ENCODE measurements at regions not wholly inside any gene's neighbourhood (a gene's known extent, or its start where the extent isn't known, plus 50 kb on each side); places are given as distances from the start of the nearest gene placed in this dataset.

DNA sequence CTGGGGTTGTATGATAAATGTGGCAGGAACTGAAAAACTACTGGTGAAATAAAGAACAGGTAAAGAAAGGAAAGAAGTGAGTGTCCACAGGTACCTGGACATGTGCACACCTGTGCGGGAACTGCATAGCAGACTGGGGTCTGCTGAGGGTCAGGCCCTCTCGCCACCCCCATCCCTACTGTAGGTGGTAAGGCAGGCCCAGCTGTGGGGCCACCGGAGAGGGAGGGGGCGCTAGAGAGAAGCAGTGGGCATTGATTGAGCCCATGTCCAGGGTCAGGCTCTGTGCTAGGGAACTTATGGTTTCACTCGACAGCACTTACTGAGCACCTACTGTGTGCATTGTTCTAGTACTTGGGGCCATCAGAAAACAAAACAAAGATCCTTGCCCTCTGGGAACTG, 400.5 kb downstream of the MATN1 start:
- no peak for DNase-seq (ENCODE audit: low read depth in 4 of 4, low spot score in 1 of 4)

DNA sequence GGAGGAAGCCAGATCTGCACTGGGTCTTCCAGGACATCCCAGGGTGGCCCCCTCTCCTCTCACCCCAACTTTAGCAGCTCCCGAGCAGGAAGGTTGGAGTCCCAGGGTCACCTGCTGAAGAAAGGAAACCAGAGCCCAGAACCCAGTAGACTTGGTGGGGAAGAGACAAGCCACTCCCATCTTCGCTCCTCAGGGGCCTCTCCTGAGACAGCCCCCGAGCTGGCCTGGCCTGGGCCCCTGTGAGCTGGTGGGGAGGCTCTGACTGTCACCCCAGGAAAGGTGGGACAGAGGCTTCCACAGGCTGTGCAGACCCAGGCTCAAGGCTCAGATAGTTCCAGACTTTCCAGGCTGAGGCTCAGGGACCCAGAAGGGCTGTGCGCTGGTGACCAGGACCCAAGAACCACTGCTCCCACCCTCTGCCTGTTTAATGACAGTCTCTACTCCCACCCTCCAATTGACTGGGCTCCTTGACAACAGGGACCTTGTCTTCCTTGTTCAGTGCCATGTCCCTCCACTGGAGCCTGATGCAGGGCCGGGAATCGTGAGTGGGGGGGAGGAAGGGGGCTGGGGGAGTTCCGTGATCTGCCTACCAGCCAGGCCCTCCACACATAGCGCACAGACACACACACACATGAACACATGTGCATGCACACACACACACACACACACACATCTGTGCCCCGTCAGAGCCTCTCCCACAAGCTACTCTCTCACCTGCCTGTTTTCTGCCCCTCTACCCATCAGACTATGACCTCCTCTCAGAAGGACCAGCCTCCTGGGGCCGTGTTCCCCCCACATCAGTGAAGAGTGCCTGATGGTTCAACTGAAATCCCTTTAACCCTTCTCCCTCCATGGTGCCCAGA, 401.2 kb downstream of the MATN1 start:
- no peak for DNase-seq (ENCODE audit: low read depth in 4 of 4, low spot score in 1 of 4)

DNA sequence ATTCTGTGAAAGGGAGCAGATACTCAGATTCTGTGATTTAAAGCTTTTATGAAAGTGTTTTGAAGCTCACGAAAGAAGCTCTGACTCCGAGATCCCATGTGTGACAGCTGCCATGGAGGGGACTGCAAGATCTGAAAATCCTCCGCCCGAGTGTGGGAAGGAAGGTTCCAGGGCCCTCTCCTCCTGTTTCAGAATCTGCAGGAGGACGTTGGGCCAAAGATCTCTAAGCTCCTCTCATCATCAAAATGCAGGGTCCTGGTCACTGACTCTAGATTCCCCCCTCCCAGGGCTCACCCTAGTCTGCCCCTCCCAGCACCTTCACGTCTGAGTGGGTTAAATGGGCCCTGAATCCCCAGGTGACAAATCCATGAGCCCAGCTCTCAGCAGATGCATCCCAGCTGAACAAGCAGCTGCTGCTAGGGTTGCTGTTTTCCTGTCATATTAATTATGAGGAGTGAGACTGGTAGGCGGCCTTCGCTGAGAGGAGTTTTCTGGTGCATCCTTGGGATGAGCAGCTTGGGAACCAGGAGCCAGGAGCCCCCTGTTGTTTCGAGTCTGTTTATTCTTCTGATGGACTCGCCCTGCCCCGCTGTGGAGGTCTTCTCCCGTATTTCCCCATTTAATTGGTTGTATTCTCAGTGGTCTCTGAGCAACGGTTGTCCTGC, 402.0 kb downstream of the MATN1 start:
- DNase-seq (ENCODE audit: low read depth in 4 of 4, low spot score in 1 of 4), result no peak

DNA sequence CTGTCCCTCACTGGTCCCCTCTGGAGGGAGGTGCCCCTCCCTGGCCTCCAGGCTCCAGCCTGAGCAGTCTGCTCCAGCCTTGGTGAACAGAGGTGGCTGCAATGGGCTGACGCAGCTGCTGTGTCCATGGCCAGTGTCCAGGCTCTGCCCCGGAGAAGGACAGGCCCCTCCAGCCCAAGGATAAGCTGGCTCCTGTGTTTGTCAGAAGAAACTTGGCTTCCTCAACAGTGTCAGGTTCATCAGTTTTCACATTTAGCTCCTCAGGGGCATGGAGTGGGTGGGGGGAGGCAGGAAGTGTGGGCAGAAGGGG, 402.8 kb downstream of the MATN1 start:
- DNase-seq (ENCODE audit: low read depth in 4 of 4, low spot score in 1 of 4), result no peak

DNA sequence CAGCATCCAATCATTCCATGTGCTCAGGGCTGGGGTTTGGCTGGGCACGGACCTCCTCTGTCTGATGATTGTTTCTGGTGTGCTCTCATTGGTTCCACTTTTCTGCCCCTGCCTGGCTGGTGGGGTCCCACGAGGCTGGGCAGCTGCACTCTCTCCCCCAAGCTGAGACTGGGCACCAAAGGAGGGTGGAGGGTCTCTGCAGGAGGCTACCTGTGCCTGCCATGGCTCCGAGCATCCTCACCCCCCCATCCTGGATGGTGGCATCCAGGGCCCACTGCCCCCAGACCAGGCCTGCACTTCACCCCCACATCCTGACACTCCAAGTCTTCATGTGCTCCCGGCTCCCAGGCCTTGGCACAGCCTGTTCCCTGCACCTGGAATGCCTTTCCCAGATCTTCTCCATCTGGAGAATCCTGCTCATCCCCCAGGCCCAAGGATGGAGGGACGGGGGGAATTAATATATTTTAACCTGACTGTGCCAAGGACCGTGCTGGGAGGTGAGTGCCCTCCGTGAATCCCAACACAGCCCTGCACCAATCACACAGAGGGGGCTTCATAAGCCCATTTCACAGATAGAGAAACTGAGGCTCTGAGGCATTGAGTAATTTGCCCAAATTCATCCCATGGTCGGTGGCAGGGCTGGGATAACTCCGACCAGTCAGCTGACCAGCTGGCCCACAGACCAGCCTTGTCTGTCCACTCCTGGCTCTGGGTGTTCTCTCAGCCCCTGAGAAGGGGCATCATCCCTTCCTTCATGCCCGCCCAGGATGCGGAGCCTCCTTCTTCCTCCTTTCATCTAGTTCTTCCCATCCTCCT, 403.4 kb downstream of the MATN1 start:
- DNase-seq (ENCODE audit: low read depth in 4 of 4, low spot score in 1 of 4), result no peak

DNA sequence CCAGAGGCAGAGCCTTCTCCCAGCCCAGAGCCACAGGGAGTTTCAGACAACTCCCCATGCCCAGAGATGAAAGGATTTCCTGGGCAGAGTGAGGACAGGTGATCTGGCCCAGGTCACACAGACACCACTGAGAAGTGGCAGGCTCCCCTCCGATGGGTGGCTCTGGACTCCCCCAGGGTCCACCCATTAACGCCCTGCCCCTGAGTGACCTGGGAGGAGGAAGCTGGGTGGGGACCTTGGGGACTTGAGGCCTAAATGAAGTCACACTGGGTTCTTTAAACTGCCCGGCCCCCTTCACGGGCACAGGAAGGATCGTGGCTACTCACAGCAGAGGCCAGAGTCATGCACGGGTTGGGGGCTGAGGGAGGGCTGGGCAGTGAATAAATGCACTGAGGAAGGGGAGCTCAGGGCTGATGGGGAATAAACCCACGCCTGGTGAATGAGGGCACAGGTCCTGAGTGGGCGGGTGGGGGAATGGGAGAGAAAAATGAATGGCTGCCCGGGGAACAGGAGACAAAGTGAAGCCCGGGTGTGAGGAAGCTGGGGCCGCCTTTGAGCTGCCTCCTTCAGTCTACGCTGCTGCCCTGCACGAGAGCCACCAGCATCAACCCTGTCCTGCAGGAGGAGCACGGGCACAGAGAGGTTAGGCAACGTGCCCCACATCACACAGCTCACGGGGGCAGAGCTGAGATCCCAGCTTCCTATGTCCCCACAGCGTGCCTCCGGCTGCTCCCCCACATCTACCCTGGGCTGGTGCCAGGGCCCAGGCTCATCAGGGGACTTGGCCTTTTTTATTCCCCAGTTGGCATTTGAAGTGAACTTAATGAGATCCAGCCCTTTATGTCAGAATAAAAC, 404.3 kb downstream of the MATN1 start:
- DNase-seq (ENCODE audit: low read depth in 4 of 4, low spot score in 1 of 4), result no peak

DNA sequence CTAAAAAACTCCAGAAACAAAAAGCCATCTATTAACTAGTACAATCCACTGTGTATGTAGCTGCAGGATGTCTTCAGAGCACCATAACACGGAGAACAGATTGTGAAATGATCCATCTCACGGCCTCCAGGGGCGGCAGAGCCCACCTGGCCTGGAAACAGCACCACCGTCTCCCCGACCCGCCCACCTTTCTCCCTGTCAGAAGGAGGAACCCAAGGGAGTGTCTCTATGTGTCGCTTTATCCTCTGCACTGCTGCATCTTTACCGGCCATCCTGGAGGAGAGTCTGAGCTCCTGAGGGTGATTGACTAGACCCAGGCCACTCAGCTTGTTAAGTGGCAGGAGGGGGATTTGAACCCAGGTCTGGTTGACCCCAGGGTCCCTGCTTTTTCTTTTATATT, 405.0 kb downstream of the MATN1 start:
- DNase-seq (ENCODE audit: low read depth in 4 of 4, low spot score in 1 of 4), result no peak

DNA sequence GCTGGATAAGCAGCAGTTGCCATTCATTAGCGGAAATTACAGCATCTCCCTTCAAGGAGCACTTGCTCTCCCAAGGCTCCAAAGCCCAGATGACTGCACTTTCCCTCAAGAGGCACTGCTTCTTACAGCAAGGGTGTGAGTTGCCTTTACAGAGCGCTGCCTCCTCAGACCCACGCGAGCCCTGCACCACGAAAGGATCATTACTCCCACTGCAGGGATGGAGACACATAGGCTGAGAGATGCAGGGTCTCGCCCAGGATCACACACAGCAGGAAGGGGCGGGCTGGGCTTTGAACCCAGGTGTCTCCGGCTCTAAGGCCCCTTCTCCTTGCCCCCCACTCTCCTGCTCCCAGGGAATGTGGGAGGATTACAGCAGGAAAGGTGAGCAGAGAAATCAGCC, 405.5 kb downstream of the MATN1 start:
- DNase-seq (ENCODE audit: low read depth in 4 of 4, low spot score in 1 of 4), result no peak

DNA sequence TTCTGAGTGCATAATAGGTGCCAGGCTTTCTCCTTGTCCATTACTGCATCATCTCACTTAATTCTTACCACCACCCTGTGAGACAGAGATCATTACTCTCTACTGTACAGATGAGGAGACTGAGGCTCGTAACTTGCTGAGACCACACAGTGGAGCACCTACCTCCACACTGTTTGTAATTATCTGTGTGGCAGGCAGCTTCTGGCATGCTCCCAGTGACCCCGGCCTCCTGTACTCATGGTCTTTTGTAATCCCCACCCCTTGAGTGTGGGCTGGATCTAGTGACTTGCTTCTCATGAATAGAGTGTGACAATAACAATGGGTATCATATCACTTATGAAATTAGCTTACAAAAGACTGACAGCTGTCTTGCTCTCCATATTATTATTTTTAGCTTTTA, 407.3 kb downstream of the MATN1 start:
- no peak for DNase-seq (ENCODE audit: low read depth in 4 of 4, low spot score in 1 of 4)

DNA sequence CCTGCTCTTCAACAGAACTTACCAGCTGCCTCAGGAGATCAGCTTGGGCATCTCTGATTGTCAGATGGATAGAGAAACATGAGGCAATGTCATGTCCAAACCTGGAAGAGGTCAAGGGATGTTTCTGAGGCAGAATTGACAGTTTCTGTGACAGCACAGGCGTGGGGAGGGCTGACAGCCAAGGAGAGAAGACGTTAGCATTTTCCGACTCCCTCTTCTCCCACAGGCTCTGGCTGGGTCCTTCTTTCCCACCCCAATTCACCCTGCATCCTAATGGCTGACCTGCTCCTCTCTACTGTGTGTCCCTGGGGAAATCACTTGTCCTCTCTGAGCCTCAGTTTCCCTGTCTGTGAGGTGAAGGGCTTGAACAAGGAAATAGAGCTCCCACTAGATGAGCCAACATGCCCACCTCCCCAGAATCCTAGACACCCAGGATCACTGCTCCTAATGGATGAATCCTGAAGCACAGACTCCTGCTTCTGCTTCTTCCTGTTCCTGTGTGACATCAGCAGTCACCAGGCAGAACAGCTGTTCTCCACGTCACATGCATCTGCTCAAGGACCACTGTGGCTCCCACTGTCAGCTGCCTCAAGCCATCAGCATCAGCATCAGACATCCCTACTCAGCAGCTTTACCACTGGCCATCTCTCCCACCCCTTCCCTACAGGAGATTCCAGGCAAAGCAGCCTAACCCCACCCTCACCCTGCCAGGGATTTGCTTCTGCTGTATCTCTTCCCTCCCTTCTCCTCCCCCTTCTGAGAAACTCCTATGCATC, 408.0 kb downstream of the MATN1 start:
- no peak for DNase-seq (ENCODE audit: low read depth in 4 of 4, low spot score in 1 of 4)

DNA sequence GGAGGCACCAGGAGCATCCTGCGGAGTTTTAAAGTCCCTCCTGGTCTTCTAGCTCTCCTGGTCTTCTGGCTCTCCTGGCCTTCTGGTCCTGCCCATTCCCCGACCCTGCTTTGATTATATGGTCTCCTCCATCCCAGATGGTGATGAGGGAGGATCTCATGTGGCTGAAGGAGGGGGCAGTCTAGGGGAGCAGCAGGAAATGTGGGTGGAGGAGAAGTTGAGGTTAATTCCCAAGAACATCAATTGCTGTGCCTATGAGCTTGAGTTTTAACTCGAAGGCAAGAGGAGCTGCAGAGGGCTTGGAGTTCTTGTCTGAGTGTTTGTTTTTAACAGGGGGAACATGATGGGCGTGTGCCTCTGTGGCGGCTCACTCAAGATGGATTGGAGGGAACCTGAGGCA, 408.8 kb downstream of the MATN1 start:
- DNase-seq (ENCODE audit: low read depth in 4 of 4, low spot score in 1 of 4), result no peak

DNA sequence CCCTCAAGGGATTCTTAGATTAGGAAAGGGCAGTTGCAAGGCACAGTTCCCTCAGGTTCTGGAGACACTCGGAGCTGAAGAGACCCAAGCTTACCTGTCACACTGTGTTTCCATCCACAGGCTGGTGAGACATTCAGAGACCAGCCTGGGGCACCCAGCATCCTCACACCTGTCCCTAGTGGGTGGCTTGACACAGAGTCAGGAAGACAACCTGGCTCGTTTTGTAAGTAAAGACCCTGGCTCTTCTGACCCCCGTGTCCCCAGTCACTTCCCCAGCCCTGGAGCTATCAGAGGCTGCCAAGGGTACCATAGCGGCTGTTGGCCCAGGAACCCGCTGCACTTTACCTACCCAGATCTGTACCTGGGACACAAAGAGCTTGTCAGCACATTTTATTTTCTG, 409.8 kb downstream of the MATN1 start:
- DNase-seq (ENCODE audit: low read depth in 4 of 4, low spot score in 1 of 4), result no peak

DNA sequence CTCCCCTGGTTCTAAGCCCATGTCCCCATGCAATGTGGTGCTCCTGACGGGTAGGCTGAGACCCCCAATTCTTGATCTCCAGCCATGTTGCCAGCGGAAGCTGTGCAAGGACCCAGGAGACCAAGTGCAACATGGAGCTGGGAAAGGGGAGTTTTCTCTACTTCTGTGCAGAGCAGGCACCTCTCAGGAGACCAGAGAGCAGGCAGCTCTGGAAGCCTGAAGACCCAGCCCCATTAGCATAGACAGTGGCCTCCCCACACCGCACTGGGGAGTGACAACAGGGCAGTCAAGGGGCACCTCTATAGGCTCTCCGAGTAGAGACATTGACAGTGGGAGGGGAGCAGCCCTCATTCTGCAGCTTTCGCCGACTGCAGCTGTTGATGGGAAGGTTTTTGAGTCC, 410.2 kb downstream of the MATN1 start:
- DNase-seq (ENCODE audit: low read depth in 4 of 4, low spot score in 1 of 4), result no peak

DNA sequence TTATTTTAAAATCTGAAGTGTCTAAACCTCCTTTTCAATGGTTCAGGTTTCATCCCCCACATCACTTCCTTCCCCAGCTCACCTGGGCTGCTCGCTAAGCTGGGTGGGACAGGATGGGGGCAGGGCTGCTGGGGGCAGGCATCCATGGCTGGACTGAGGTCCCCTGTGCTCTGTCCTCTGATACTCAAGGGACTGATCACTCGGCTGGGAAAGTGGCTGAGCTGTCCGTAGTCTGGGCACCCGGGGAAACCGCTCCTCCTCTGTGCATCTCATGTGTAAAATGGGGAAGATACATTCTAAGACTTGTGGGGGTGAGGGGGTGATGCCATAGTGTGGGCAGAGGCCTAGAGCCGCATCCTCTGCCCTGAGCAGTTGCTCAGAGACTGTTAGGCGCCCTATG, 411.2 kb downstream of the MATN1 start:
- no peak for DNase-seq (ENCODE audit: low read depth in 4 of 4, low spot score in 1 of 4)

DNA sequence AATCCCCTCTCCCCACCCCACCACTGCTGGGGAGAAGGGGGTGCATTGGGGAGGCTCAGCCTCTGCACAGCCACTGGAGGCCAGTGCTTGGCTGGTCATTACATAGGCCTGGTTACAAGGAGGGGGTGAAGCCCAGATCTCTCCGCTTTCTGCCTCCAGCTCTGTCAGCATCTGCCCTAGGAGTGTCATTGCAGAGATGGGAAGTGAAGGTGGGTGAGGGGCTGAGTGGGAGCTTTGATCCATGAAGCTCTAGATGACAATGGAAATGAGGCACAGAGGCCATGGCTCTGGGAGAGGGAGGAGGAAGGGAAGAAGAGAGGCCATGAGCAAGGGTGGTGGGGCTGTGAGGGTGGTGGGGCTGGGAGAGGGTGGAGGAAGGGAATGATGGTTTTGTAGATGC, 411.6 kb downstream of the MATN1 start:
- DNase-seq (ENCODE audit: low read depth in 4 of 4, low spot score in 1 of 4), result no peak

DNA sequence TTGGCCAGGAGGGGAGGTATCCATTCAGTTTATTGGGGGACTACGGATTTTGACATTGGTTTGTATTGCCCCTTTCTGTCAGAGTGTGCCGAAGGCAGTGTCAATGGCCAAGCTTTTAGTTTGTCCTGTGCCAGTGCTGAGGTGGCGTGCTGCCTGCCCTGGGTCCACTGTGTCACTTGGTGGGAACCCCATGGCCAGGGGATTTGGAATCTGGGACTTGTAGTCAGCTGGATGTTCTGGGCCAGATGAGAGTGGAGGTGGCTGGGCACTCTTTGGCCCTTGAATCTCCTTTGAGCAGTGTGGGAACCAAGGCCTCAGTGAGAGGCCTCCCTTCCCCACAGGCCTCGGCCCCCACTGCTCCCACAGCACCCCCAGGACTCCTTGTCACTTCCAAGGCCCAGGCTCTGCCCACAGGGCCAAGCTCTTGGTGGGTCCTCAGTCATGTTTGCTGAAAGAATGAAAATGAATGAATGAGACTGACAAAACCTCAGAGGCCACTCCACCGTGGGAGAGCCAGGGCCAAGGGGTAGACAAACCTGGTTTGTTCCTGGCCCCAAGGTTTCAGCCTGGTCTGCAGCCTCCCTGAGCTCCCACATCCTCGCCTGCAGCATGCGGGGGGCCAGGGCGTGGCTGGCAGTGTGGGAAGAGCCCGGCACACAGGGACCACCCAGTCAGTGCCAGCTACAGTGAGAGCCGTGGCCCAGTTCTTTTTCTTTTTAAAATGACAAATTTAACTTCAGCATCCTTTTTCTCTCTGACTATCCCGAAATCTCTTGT, 412.2 kb downstream of the MATN1 start:
- no peak for DNase-seq (ENCODE audit: low read depth in 4 of 4, low spot score in 1 of 4)

DNA sequence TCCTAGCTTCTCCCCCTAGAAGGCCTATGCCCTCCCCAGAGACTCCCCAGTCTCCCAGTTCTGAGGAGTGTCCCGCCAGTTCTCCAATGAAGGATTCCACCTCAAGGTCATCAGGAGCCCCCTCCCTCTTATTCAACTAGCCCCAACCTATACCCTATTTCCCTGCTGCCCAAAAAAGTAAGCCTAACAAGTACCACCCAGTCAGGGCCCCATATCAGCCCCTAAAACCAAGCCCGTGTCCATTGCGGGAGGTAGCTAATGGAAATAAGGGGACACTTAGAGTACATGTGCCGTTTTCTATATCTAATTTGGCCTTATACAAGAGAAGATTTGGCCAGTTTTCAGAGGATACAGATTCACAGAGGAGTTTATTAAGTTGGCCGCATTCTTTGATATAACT, 416.2 kb downstream of the MATN1 start:
- no peak for DNase-seq (ENCODE audit: low read depth in 4 of 4, low spot score in 1 of 4)

DNA sequence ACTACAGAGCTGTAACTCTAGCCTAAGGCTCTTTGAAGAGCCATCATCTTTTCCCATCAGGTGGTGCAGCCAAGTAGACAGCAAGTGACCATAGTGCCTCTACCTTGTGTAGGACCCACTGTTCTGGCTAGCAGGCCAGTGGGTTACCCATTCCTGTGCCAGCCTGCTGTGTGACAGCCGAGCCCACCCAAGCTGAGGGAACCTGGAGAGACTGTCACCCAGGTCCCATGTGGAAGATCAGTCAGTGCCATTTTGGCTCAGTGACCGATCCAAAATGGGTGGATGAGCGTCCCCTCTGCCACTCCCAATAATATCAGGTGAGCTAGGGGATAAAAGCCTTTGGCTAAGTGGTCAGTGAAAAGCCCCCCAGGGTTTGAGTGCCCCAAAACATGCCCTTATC, 417.9 kb downstream of the MATN1 start:
- no peak for DNase-seq (ENCODE audit: low read depth in 4 of 4, low spot score in 1 of 4)

DNA sequence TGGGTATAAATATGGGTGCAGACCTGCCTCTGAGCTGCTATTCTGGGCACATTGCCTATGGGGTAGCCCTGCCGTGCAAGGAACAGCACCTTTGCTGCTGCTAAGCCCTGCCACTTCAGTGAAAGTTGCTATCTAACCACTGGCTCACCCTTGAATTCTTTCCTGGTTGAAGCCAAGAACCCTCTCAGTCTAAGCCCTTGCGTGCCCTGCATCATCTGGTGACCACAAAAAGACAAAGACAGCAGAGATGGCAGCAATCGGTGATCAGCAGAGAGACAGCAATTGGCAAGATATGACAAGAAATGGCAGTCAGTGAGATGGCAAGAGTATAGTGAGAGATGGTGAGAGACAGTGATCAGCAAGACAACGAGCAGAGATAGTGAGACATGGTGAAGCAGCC, 418.3 kb downstream of the MATN1 start:
- DNase-seq (ENCODE audit: low read depth in 4 of 4, low spot score in 1 of 4), result no peak

DNA sequence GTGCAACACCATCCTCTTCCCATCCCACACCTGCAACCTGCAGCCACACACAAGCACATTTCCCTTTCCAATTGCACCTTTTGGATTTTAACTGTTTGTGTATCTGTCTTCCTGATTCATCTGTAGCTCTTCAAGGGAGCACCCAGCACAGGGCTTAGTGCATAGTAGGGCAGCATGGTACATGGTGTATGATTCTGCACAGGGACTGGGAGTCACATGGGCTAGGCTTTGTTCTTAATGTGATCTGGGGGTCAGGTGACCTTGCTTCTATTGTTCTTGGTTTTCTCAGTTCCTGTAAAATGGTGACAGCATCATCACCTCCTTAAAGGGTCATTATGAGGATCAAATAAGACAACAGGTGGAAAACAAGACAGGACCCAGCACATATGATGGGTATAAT, 419.3 kb downstream of the MATN1 start:
- DNase-seq (ENCODE audit: low read depth in 4 of 4, low spot score in 1 of 4), result no peak

Measured in stimulated activated CD4-positive, alpha-beta T cell treated with anti-CD3 and anti-CD28 coated beads, Interleukin-1b, Interleukin-23, amount 100 ng/mL, for 24 hours (primary cell).